TTC549 (cell line): ENCODE measurements at regions not wholly inside any gene's neighbourhood (a gene's known extent, or its start where the extent isn't known, plus 50 kb on each side); places are given as distances from the start of the nearest gene placed in this dataset.

ENCODE experiments used
- FAIRE-seq: peaks from 2 replicates; lab custom pipeline; 2012; peaks lifted over from hg19 to GRCh38; lab: Jason Lieb, UNC

- no peak for FAIRE-seq
These were observed 1094.3 kb upstream of the SLC10A2 start for GRCh38 chr13:104160536-104160935.

GRCh38 chr13:104143760-104144416 is 1077.7 kb upstream of the SLC10A2 start:
- no peak for FAIRE-seq

- no peak for FAIRE-seq
These were observed 1074.3 kb upstream of the SLC10A2 start for GRCh38 chr13:104140552-104140951.

- no peak for FAIRE-seq
These were observed 1071.2 kb upstream of the SLC10A2 start for GRCh38 chr13:104137416-104137815.

GRCh38 chr13:104132849-104133248 is 1066.6 kb upstream of the SLC10A2 start:
- FAIRE-seq = no peak

- FAIRE-seq = no peak
These were observed 1047.9 kb upstream of the SLC10A2 start for GRCh38 chr13:104114101-104114500.

- no peak for FAIRE-seq
These were observed 1044.8 kb upstream of the SLC10A2 start for GRCh38 chr13:104111031-104111430.

- FAIRE-seq = no peak
These were observed 1040.6 kb upstream of the SLC10A2 start for GRCh38 chr13:104106705-104107393.

GRCh38 chr13:104105418-104106355 is 1039.5 kb upstream of the SLC10A2 start:
- no peak for FAIRE-seq

GRCh38 chr13:104099750-104100149 is 1033.5 kb upstream of the SLC10A2 start:
- FAIRE-seq = no peak

GRCh38 chr13:104098421-104098820 is 1032.2 kb upstream of the SLC10A2 start:
- no peak for FAIRE-seq

- no peak for FAIRE-seq
These were observed 1020.5 kb upstream of the SLC10A2 start for GRCh38 chr13:104086759-104087158.

GRCh38 chr13:104086210-104086609 is 1020.0 kb upstream of the SLC10A2 start:
- FAIRE-seq = no peak

- FAIRE-seq = no peak
These were observed 1019.4 kb upstream of the SLC10A2 start for GRCh38 chr13:104085611-104086010.

- no peak for FAIRE-seq
These were observed 1008.1 kb upstream of the SLC10A2 start for GRCh38 chr13:104074326-104074725.

GRCh38 chr13:104071806-104072205 is 1005.6 kb upstream of the SLC10A2 start:
- no peak for FAIRE-seq

- FAIRE-seq = no peak
These were observed 999.1 kb upstream of the SLC10A2 start for GRCh38 chr13:104065328-104065727.

GRCh38 chr13:104057861-104058260 is 991.6 kb upstream of the SLC10A2 start:
- no peak for FAIRE-seq

GRCh38 chr13:104045907-104046306 is 979.7 kb upstream of the SLC10A2 start:
- no peak for FAIRE-seq

- FAIRE-seq = no peak
These were observed 977.0 kb upstream of the SLC10A2 start for GRCh38 chr13:104043184-104043583.

- no peak for FAIRE-seq
These were observed 968.7 kb upstream of the SLC10A2 start for GRCh38 chr13:104034891-104035290.

- no peak for FAIRE-seq
These were observed 959.1 kb upstream of the SLC10A2 start for GRCh38 chr13:104025303-104025702.
